ENCODE measurements at regions not wholly inside any gene's neighbourhood (a gene's known extent, or its start where the extent isn't known, plus 50 kb on each side); places are given as distances from the start of the nearest gene placed in this dataset.
"Not testable (repeated sequence)": the region's sequence is repeated elsewhere in the genome, so short reads cannot be mapped to it uniquely, and the experiment has no call there.

GRCh38 chr1:76687307-76688175 is 179.7 kb upstream of the ST6GALNAC5 start:
- Histone ChIP-seq H3K4me3 (no peak overlapping the region), H3K27ac (no peak overlapping the region)

DNA sequence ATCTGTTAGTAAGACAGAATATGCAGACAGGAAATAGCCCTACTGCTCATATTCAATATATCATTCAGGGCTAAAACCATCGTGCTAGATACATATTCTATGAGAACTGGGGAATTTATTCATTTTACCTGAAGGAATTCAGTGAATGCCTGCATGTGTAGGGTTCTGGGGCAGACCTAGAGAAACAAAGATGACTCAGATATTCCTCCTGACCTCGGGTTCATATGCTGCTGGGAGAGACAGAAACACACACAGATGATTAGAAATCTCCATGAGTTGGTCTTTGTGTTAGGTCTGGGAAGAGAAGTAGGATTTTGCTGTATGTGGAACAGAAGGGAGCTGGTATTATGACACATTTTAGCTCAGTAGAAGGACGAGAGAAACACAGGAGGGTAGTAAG is 176.5 kb upstream of the ST6GALNAC5 start:
- H3K4me3 ChIP-seq = no peak overlapping the region

GRCh38 chr1:76695535-76695934 is 171.7 kb upstream of the ST6GALNAC5 start:
- Histone ChIP-seq H3K4me3 (no peak overlapping the region), H3K27ac (no peak overlapping the region)

More for the DNA sequence above, 176.5 kb upstream of the ST6GALNAC5 start:
- H3K27ac ChIP-seq = no peak overlapping the region

GRCh38 chr1:76697361-76697760 is 169.9 kb upstream of the ST6GALNAC5 start:
- no peak overlapping the region for H3K27ac ChIP-seq

DNA sequence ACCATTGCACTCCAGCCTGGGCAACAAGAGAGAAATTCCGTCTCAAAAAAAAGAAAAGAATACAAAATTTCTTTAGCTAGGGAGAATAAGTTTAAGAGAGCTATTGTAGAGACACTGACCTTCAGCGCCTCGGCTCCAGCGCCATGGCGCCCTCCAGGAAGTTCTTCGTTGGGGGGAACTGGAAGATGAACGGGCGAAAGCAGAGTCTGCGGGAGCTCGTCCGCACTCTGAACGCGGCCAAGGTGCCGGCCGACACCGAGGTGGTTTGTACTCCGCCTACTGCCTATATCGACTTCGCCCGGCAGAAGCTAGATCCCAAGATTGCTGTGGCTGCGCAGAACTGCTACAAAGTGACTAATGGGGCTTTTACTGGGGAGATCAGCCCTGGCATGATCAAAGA is 167.6 kb upstream of the ST6GALNAC5 start:
- H3K4me3 ChIP-seq, H3K27ac ChIP-seq: not testable (repeated sequence)

More at GRCh38 chr1:76697361-76697760, 169.9 kb upstream of the ST6GALNAC5 start:
- no peak overlapping the region for H3K4me3 ChIP-seq

DNA sequence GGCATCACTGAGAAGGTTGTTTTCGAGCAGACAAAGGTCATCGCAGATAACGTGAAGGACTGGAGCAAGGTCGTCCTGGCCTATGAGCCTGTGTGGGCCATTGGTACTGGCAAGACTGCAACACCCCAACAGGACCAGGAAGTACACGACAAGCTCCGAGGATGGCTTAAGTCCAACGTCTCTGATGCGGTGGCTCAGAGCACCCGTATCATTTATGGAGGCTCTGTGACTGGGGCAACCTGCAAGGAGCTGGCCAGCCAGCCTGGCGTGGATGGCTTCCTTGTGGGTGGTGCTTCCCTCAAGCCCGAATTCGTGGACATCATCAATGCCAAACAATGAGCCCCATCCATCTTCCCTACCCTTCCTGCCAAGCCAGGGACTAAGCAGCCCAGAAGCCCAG is 167.1 kb upstream of the ST6GALNAC5 start:
- not testable (repeated sequence) for H3K4me3 ChIP-seq, H3K27ac ChIP-seq

DNA sequence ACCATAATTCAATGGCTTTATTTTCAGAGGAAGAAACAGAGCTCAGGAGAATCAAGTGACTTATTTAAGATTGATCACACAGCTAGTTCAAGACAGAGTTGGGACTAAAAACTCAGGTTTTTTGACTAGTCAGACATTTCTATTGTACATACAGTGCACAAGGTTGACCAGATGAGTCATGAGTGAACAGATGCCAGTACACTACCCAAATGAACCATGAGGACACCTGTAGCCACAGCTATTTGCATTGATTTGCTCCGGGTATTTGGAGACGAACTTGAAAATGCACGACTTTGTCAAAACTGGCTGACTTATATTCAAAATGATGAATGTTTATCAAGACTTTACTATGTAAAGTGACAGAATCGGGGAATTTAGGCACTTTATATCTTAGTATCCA is 161.7 kb upstream of the ST6GALNAC5 start:
- no peak overlapping the region for H3K4me3 ChIP-seq
- H3K27ac ChIP-seq = no peak overlapping the region

DNA sequence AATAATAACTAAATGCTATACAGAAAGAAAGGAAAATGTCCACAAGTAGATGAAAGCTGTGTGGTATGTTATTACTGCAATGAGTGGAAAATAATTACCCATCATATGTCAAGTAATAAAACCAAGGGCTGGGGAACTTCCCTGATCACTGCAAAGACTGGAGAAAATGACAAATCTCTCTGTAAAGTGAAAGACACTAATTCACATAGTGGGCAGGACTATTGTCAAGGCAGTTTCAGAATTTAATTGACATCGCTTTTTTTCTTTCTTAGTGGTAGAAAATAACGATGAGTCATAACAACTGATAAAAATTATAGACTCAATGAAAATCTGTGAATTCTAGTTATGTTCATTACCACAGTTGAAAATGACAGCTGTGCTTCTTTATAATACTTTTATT is 153.7 kb upstream of the ST6GALNAC5 start:
- H3K27ac ChIP-seq = no peak overlapping the region
- no peak overlapping the region for H3K4me3 ChIP-seq

DNA sequence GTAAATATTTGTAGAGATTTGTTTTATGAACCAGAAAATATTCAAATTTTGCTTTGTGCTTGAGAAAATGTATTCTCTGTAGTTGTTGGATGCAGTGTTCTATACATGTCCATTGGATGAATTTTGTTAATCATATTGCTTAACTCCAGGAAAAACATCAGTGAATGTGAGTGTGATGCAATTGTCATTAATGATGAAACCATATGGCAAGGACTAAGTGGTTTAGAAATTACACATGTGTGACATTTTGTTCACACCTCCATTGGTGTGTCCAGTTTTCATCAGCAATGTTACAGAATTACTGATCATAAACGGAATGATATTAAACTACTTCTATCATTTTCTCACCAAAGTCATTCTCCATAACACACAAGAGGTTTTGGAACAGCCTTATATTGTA is 151.8 kb upstream of the ST6GALNAC5 start:
- Histone ChIP-seq H3K4me3 (no peak overlapping the region), H3K27ac (no peak overlapping the region)

DNA sequence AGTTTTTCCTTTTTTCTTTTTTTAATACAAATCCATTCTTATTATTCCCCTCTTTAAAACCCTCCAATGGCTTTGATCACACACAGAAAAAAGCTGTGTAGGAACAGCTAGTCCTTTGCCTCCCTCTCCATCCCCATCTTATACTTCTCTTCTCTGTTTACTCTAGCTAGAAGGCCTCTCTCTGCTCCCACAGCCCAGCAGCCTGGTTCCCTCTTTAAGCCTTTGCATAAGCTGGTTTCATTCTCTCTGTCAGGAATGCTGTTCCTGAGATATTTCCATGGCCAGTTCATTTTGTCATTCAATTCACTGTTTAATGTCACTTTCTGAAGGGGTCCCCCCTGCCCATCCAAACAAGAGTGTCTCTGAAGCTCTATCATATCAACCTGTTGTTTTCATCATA is 143.3 kb upstream of the ST6GALNAC5 start:
- Histone ChIP-seq H3K27ac (no peak overlapping the region), H3K4me3 (no peak overlapping the region)

DNA sequence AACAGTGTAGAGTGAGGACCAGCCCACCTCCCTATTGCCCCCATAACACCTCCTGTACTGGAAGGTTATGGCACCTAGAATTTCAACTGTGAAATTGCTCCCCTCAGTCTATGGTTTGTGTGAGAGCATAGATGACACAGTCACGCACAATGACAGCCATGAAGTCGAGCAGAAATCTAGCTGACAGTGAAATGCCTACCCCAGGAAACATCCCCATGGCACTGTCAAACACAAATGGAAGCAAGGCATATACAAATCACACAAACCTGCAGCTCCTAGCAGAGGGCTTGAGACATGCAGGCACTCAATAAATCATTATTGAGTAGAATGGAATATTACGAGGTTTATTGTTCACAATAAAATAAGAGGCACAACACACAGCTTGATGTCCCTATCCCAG is 142.5 kb upstream of the ST6GALNAC5 start:
- Histone ChIP-seq H3K4me3 (no peak overlapping the region), H3K27ac (no peak overlapping the region)

DNA sequence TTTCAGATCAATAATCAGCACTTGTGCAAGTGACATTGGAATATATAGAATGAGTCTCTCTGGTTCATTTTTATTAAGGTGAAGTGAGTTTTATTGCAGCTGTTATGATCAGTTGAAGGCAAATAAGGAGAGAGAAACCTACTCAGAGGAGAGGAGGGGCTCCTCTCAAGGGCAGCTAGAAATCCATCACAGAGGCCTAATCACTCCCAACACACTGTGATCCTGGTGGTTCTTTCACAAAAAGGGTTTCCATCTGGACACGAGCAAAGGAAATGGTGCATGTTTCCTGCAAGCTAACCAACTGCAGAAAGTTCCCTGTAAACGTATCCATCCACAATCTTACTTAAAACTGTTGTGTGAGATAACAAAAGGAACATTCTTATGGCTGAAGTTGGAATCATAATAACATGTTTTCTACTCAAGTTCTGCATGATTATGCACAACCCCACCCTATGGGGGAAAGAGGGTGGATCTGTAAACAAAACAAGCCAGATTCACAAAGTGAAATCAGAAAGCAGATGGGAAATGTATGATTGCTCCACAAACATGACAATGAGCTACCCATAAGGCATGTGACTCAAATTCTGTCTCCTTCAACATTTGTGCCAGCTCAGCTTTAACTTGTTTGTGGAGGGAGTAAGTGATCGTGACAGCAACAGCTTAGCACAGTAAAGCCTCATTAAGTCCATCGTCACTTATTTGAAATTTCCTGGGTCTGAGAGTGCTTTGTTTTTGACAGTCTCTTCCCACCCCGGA is 141.2 kb upstream of the ST6GALNAC5 start:
- peak overlapping the region in 3 of 21 experiments; percentile 20 to 55 (median 48) for H3K27ac ChIP-seq
- no peak overlapping the region for H3K4me3 ChIP-seq

DNA sequence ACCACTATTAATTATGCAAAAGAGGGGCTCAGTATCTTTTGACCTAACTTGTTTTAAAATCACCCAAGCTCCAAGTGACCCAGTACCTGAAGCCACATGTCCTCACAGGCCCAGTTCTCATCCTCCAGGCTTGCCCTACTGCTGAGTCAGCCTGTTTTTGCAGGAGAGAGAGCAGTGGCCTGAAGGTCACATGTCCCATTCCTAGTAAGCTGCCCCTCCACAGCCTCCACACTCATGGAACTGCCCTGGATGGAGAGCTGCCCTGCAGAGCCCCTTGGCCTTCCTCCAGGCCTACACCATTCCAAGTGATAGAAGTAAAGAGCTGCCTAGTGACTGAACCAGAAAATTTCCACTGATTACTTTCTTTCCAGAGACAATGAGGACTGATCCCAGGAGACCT is 139.8 kb upstream of the ST6GALNAC5 start:
- no peak overlapping the region for H3K4me3 ChIP-seq

DNA sequence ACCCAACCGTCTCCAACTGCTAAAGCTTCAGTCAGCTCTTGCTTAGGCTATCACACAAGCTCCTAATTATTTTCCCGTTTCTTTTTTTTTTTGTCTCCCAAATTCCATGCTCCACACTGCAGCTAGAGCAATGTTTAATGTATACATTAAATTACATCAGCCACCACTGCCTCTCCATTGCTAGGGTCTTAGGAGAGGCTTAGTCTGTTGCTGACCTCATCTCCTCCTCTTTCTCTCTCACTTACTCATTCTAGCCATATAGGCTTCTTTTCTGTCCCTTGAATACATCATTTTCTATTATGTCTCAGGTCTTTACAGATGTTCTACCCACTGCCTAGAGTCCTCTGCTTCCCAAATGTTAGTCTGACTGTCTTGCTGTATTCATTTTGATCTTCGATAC is 138.1 kb upstream of the ST6GALNAC5 start:
- Histone ChIP-seq H3K4me3 (no peak overlapping the region), H3K27ac (no peak overlapping the region)

More for the DNA sequence above, 139.8 kb upstream of the ST6GALNAC5 start:
- H3K27ac ChIP-seq = no peak overlapping the region

DNA sequence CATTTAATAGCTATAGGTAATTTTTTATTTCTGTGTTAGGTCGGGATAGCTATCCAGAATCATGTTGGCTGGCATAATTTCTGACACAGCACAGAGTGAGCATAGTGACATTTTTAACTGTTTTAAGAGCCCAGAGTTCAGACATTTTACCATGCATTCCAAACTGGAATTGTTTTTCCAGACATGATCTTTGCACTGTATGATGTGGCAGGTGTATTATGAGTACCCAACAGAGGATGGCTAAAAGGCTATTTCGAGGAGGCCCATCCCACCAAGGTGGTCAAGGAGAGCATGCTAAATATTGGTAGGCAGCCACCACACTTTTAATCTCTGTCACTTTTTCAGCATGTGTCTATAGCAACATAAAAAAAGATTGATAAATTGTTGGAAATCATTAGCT is 137.3 kb upstream of the ST6GALNAC5 start:
- H3K27ac ChIP-seq = no peak overlapping the region
- H3K4me3 ChIP-seq = no peak overlapping the region

- H3K4me3 ChIP-seq, H3K27ac ChIP-seq: not testable (repeated sequence)
These were observed 128.9 kb upstream of the ST6GALNAC5 start for GRCh38 chr1:76738355-76738754.

DNA sequence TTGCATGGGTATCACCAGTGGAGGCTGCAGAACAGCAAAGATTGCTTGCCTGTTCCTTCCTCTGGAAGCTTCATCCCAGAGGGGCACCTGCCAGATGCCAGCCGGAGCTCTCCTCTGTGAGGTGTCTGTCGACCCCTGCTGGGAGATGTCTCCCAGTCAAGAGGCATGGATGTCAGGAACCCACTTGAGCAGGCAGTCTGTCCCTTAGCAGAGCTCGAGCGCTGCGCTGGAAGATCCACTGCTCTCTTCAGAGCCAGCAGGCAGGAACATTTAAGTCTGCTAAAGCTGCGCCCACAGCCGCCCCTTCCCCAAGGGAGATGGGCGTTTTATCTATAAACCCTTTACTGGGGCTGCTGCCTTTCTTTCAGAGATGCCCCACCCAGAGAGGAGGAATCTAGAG is 126.3 kb upstream of the ST6GALNAC5 start:
- not testable (repeated sequence) for H3K27ac ChIP-seq, H3K4me3 ChIP-seq

DNA sequence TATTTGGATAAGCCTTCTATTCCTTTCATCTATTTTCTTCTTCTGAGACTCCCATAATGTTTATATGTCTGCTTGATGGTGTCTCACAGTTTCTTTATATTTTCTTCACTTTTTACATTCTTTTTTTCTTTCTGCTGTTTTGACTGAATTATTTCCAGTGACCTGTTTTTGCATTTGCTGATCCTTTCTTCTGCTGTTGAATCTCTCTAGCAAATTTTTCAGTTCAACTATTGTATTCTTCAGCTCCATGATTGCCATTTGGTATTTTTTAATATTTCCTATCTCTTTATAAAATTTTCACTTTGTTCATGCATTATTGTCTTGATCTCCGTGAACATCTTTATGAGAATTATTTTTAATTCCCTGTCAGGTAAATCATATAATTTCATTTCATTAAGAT is 122.3 kb upstream of the ST6GALNAC5 start:
- Histone ChIP-seq H3K4me3 (no peak overlapping the region), H3K27ac (no peak overlapping the region)

GRCh38 chr1:76746206-76746605 is 121.1 kb upstream of the ST6GALNAC5 start:
- no peak overlapping the region for H3K27ac ChIP-seq
- no peak overlapping the region for H3K4me3 ChIP-seq

DNA sequence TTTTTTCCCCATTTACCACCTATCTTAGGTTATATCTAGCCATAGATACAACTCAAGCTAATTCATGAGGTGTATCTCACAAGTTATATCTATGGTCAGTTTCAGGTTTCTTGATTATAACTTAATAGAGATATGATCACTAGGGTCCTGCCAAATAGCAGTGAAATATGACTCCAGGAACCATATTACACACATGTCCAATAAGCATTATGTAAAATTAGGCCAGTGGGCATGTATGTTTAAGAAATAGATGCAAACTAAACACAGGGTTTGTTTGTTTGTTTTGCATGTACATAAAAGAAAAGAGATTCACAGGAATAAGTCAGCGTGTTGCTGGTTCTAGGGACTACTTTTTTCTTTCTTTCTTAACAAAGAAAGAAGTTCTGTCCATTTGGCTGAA is 112.5 kb upstream of the ST6GALNAC5 start:
- no peak overlapping the region for H3K27ac ChIP-seq
- no peak overlapping the region for H3K4me3 ChIP-seq

Data from skin epidermis (tissue), 12 donors.